ENCODE measurements at regions not wholly inside any gene's neighbourhood (a gene's known extent, or its start where the extent isn't known, plus 50 kb on each side); places are given as distances from the start of the nearest gene placed in this dataset.

- TF ChIP-seq REST (IDR thresholded peaks at IDR 0.05; ENCODE audit: unreplicated experiment) (no peak), EZH2phosphoT487 (IDR thresholded peaks at IDR 0.05; ENCODE audit: unreplicated experiment) (no peak)
These were observed 454.1 kb upstream of the SGCG start (continued) for GRCh38 chr13:22726726-22727125.

GRCh38 chr13:22735011-22735995 lies 445.5 kb upstream of the SGCG start:
- Histone ChIP-seq H3K79me2 (replicated peaks; ENCODE audit: insufficient read depth) (no peaks in the 10 kb centered on the region), H2AFZ (peak overlapping the region; percentile 87; the same call in 1 of the 2 replicates), H3K36me3 (ENCODE audit: insufficient read depth) (no peaks in the 10 kb centered on the region), H3K27ac (ENCODE audit: low read depth) (no peak overlapping the region), H3K4me1 (ENCODE audit: insufficient read depth) (no peaks in the 10 kb centered on the region), H4K20me1 (replicated peaks; ENCODE audit: insufficient read depth) (no peaks in the 10 kb centered on the region), H3K4me2 (no peak overlapping the region), H3K4me3 (no peak overlapping the region), H3K9me2 (ENCODE audit: insufficient read depth) (no peaks in the 10 kb centered on the region), H3F3A (replicated peaks; ENCODE audit: low read depth) (no peaks in the 10 kb centered on the region), H3K27me3 (ENCODE audit: insufficient read depth) (no peaks in the 10 kb centered on the region)
- Mint-ChIP-seq H3K27me3 (ENCODE audit: insufficient read depth, low read depth, poor library complexity) (no peaks in the 10 kb centered on the region), H3K27ac (no peak overlapping the region), H3K4me1 (peaks cover 9% of the 10 kb centered on the region), H3K9me3 (no peaks in the 10 kb centered on the region), H3K36me3 (ENCODE audit: low read depth) (no peaks in the 10 kb centered on the region), H3K4me3 (no peak overlapping the region)
- DNase-seq (ENCODE audit: low spot score) (peak; percentile 59), ATAC-seq (peak; percentile 70)
- TF ChIP-seq CTCF (conservative IDR thresholded peaks at IDR 0.05; ENCODE audit: low read depth in 2 of 2) (peak; percentile 48 to 51), STAT1 (IDR thresholded peaks at IDR 0.05; ENCODE audit: unreplicated experiment) (no peak)

GRCh38 chr13:22736084-22736767 lies 444.6 kb upstream of the SGCG start:
- Mint-ChIP-seq H3K27ac (no peak overlapping the region), H3K4me3 (no peak overlapping the region)
- DNase-seq (ENCODE audit: low spot score): no peak
- TF ChIP-seq JUNB (IDR thresholded peaks at IDR 0.05; ENCODE audit: unreplicated experiment) (no peak), EZH2 (IDR thresholded peaks at IDR 0.05; ENCODE audit: low read depth, unreplicated experiment) (no peak), CTCF (conservative IDR thresholded peaks at IDR 0.05; ENCODE audit: low read depth in 2 of 2) (peak in 1 of 2 experiments; percentile 19; a peak in 1 of 4 replicates), ETS1 (IDR thresholded peaks at IDR 0.05) (no peak)

More at GRCh38 chr13:22736084-22736767, 444.6 kb upstream of the SGCG start:
- no peaks in the 10 kb centered on the region for H3K9me2 ChIP-seq (ENCODE audit: insufficient read depth)
- peak overlapping the region; percentile 70 for H2AFZ ChIP-seq
- H3K4me1 Mint-ChIP-seq: peaks cover 9% of the 10 kb centered on the region
- H3K9me3 Mint-ChIP-seq: no peaks in the 10 kb centered on the region
- H3K79me2 ChIP-seq (replicated peaks; ENCODE audit: insufficient read depth): no peaks in the 10 kb centered on the region
- no peaks in the 10 kb centered on the region for H3K27me3 ChIP-seq (ENCODE audit: insufficient read depth)
- H3K4me2 ChIP-seq: no peak overlapping the region
- no peaks in the 10 kb centered on the region for H3K36me3 Mint-ChIP-seq (ENCODE audit: low read depth)
- no peaks in the 10 kb centered on the region for H4K20me1 ChIP-seq (replicated peaks; ENCODE audit: insufficient read depth)
- no peaks in the 10 kb centered on the region for H3F3A ChIP-seq (replicated peaks; ENCODE audit: low read depth)
- H3K27ac ChIP-seq (ENCODE audit: low read depth): no peak overlapping the region
- ATAC-seq: peak; percentile 80
- no peaks in the 10 kb centered on the region for H3K4me1 ChIP-seq (ENCODE audit: insufficient read depth)
- no peaks in the 10 kb centered on the region for H3K36me3 ChIP-seq (ENCODE audit: insufficient read depth)
- no peaks in the 10 kb centered on the region for H3K27me3 Mint-ChIP-seq (ENCODE audit: insufficient read depth, low read depth, poor library complexity)
- no peak overlapping the region for H3K4me3 ChIP-seq

Measured in GM23338 (cell line).